ENCODE measurements at regions not wholly inside any gene's neighbourhood (a gene's known extent, or its start where the extent isn't known, plus 50 kb on each side); places are given as distances from the start of the nearest gene placed in this dataset.

GRCh38 chr5:167355346-167355745 lies 936.1 kb upstream of the WWC1 start:
- Histone ChIP-seq H3K9me3 (ENCODE audit: severe bottlenecking) (no peaks in the 10 kb centered on the region), H3K4me3 (ENCODE audit: severe bottlenecking) (no peak overlapping the region), H3K27me3 (ENCODE audit: insufficient read depth, poor library complexity, severe bottlenecking) (peaks cover 3% of the 10 kb centered on the region), H3K4me1 (ENCODE audit: insufficient read depth, poor library complexity, severe bottlenecking) (no peaks in the 10 kb centered on the region), H3K27ac (ENCODE audit: poor library complexity, severe bottlenecking) (no peak overlapping the region), H3K36me3 (ENCODE audit: low read depth) (no peaks in the 10 kb centered on the region)
- TF ChIP-seq, protein P1, sequence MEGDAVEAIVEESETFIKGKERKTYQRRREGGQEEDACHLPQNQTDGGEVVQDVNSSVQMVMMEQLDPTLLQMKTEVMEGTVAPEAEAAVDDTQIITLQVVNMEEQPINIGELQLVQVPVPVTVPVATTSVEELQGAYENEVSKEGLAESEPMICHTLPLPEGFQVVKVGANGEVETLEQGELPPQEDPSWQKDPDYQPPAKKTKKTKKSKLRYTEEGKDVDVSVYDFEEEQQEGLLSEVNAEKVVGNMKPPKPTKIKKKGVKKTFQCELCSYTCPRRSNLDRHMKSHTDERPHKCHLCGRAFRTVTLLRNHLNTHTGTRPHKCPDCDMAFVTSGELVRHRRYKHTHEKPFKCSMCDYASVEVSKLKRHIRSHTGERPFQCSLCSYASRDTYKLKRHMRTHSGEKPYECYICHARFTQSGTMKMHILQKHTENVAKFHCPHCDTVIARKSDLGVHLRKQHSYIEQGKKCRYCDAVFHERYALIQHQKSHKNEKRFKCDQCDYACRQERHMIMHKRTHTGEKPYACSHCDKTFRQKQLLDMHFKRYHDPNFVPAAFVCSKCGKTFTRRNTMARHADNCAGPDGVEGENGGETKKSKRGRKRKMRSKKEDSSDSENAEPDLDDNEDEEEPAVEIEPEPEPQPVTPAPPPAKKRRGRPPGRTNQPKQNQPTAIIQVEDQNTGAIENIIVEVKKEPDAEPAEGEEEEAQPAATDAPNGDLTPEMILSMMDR (IDR thresholded peaks at IDR 0.05; ENCODE audit: poor library complexity, severe bottlenecking) = no peak
- no peak for DNase-seq (ENCODE audit: low spot score)
- ATAC-seq (ENCODE audit: low read depth) = no peak

DNA sequence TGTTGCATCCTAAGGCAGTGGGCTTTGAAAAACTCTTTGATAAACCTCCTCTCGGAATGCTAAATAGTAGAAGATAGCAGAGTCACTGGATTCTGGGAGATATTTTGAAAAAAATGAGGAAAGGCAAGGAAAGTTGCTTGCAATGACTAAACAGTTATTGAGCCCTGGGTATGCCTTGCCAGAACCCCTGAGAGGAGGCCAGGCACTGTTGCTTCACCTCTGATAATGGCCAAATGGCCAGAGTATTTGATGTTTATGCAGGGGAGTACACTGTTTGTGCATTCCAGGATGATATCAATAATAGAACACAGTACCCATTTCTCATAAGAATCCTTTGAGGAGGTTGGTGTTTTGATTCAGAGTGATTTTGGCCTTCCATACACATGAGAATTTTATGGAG lies 935.1 kb upstream of the WWC1 start:
- Histone ChIP-seq H3K9me3 (ENCODE audit: severe bottlenecking) (no peaks in the 10 kb centered on the region), H3K27ac (ENCODE audit: poor library complexity, severe bottlenecking) (no peak overlapping the region), H3K4me1 (ENCODE audit: insufficient read depth, poor library complexity, severe bottlenecking) (no peaks in the 10 kb centered on the region), H3K36me3 (ENCODE audit: low read depth) (no peaks in the 10 kb centered on the region), H3K4me3 (ENCODE audit: severe bottlenecking) (no peak overlapping the region), H3K27me3 (ENCODE audit: insufficient read depth, poor library complexity, severe bottlenecking) (peaks cover 3% of the 10 kb centered on the region)
- DNase-seq (ENCODE audit: low spot score) (no peak), ATAC-seq (ENCODE audit: low read depth) (no peak)
- TF ChIP-seq, protein P1 (IDR thresholded peaks at IDR 0.05; ENCODE audit: poor library complexity, severe bottlenecking) = no peak

- H3K27ac ChIP-seq (ENCODE audit: poor library complexity, severe bottlenecking) = no peak overlapping the region
- TF ChIP-seq, protein P1 (IDR thresholded peaks at IDR 0.05; ENCODE audit: poor library complexity, severe bottlenecking) = no peak
- no peak for ATAC-seq (ENCODE audit: low read depth)
- no peak for DNase-seq (ENCODE audit: low spot score)
- no peaks in the 10 kb centered on the region for H3K36me3 ChIP-seq (ENCODE audit: low read depth)
- no peaks in the 10 kb centered on the region for H3K9me3 ChIP-seq (ENCODE audit: severe bottlenecking)
- H3K4me1 ChIP-seq (ENCODE audit: insufficient read depth, poor library complexity, severe bottlenecking) = no peaks in the 10 kb centered on the region
- H3K27me3 ChIP-seq (ENCODE audit: insufficient read depth, poor library complexity, severe bottlenecking) = peaks cover 3% of the 10 kb centered on the region
- no peak overlapping the region for H3K4me3 ChIP-seq (ENCODE audit: severe bottlenecking)
These were observed 932.5 kb upstream of the WWC1 start for GRCh38 chr5:167358868-167359492.

- Histone ChIP-seq H3K4me3 (ENCODE audit: severe bottlenecking) (no peak overlapping the region), H3K27me3 (ENCODE audit: insufficient read depth, poor library complexity, severe bottlenecking) (peaks cover 8% of the 10 kb centered on the region), H3K9me3 (ENCODE audit: severe bottlenecking) (peaks cover 4% of the 10 kb centered on the region), H3K27ac (ENCODE audit: poor library complexity, severe bottlenecking) (no peak overlapping the region), H3K36me3 (ENCODE audit: low read depth) (no peaks in the 10 kb centered on the region), H3K4me1 (ENCODE audit: insufficient read depth, poor library complexity, severe bottlenecking) (no peaks in the 10 kb centered on the region)
- ATAC-seq (ENCODE audit: low read depth) (no peak), DNase-seq (ENCODE audit: low spot score) (no peak)
- TF ChIP-seq, protein P1 (IDR thresholded peaks at IDR 0.05; ENCODE audit: poor library complexity, severe bottlenecking) = no peak
These were observed 929.6 kb upstream of the WWC1 start for GRCh38 chr5:167361795-167362194.

DNA sequence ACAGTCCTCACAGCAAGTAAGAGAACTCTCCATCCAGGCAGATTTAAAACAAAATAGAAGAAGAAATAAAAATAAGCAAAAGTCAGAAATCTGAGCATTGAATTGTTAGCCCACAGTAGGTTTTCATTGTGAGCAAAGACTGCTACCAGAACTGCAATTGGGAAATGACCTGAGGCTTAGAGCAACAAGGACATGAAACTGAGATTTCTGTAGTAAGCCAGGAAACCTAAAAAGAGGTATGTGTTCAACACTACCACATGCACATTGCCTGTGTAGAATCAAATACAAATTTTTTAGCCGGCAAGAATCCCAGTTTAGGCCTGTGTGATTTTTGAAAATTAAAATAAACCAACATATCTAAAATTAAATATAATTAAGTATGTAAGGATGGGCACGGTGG lies 928.4 kb upstream of the WWC1 start:
- no peak overlapping the region for H3K4me3 ChIP-seq (ENCODE audit: severe bottlenecking)
- ATAC-seq (ENCODE audit: low read depth) = no peak
- no peak for DNase-seq (ENCODE audit: low spot score)
- TF ChIP-seq, protein P1 (IDR thresholded peaks at IDR 0.05; ENCODE audit: poor library complexity, severe bottlenecking) = no peak
- H3K9me3 ChIP-seq (ENCODE audit: severe bottlenecking) = peaks cover 4% of the 10 kb centered on the region
- H3K27me3 ChIP-seq (ENCODE audit: insufficient read depth, poor library complexity, severe bottlenecking) = peaks cover 17% of the 10 kb centered on the region
- H3K4me1 ChIP-seq (ENCODE audit: insufficient read depth, poor library complexity, severe bottlenecking) = no peaks in the 10 kb centered on the region
- H3K36me3 ChIP-seq (ENCODE audit: low read depth) = no peaks in the 10 kb centered on the region
- no peak overlapping the region for H3K27ac ChIP-seq (ENCODE audit: poor library complexity, severe bottlenecking)
